Stimulated activated CD8-positive, alpha-beta memory T cell treated with anti-CD3 and anti-CD28 coated beads, Interleukin-4, amount 100 ng/mL, for 24 hours (primary cell): ENCODE measurements at regions not wholly inside any gene's neighbourhood (a gene's known extent, or its start where the extent isn't known, plus 50 kb on each side); places are given as distances from the start of the nearest gene placed in this dataset.

ENCODE experiments used
- DNase-seq: peaks from one replicate; pipeline ENCODE4 v3.0.0-alpha.2; 2020; ENCODE audit warnings: low read depth

- DNase-seq: no peak
Observed at GRCh38 chr6:41451515-41452163, 94.5 kb upstream of the FOXP4 start.

- DNase-seq: no peak
Observed at GRCh38 chr6:41452763-41453162, 93.4 kb upstream of the FOXP4 start.

GRCh38 chr6:41453244-41453643 lies 92.9 kb upstream of the FOXP4 start:
- no peak for DNase-seq

GRCh38 chr6:41454189-41454789 lies 91.9 kb upstream of the FOXP4 start:
- DNase-seq: no peak

GRCh38 chr6:41455410-41455809 lies 90.8 kb upstream of the FOXP4 start:
- no peak for DNase-seq

GRCh38 chr6:41455818-41456217 lies 90.4 kb upstream of the FOXP4 start:
- DNase-seq: no peak

- no peak for DNase-seq
Observed at GRCh38 chr6:41457303-41457670, 88.9 kb upstream of the FOXP4 start.

- no peak for DNase-seq
Observed at GRCh38 chr6:41459738-41460137, 86.4 kb upstream of the FOXP4 start.

GRCh38 chr6:41460742-41461336 lies 85.3 kb upstream of the FOXP4 start:
- DNase-seq: no peak

- no peak for DNase-seq
Observed at GRCh38 chr6:41462033-41462432, 84.1 kb upstream of the FOXP4 start.

GRCh38 chr6:41463062-41463930 lies 82.9 kb upstream of the FOXP4 start:
- no peak for DNase-seq

GRCh38 chr6:41464019-41464418 lies 82.2 kb upstream of the FOXP4 start:
- no peak for DNase-seq

- no peak for DNase-seq
Observed at GRCh38 chr6:41464481-41464880, 81.7 kb upstream of the FOXP4 start.

GRCh38 chr6:41466437-41466990 lies 79.7 kb upstream of the FOXP4 start:
- DNase-seq: no peak

- no peak for DNase-seq
Observed at GRCh38 chr6:41467061-41467460, 79.1 kb upstream of the FOXP4 start.

- no peak for DNase-seq
Observed at GRCh38 chr6:41467627-41468404, 78.4 kb upstream of the FOXP4 start.

GRCh38 chr6:41469156-41470028 lies 76.8 kb upstream of the FOXP4 start:
- DNase-seq: no peak

GRCh38 chr6:41470029-41470330 lies 76.2 kb upstream of the FOXP4 start:
- DNase-seq: no peak

- no peak for DNase-seq
Observed at GRCh38 chr6:41470331-41471063, 75.7 kb upstream of the FOXP4 start.
